Suprapubic skin (tissue), 4 donors: ENCODE measurements at regions not wholly inside any gene's neighbourhood (a gene's known extent, or its start where the extent isn't known, plus 50 kb on each side); places are given as distances from the start of the nearest gene placed in this dataset.
"Not testable (repeated sequence)": the region's sequence is repeated elsewhere in the genome, so short reads cannot be mapped to it uniquely, and the experiment has no call there.

Source experiments
- DNase-seq, 2 donors: peaks; one replicate each; pipeline ENCODE4 v3.0.0-alpha.2; 2019; ENCODE audit warnings: low spot score in 2 of 2
- H3K27ac ChIP-seq: fragments of 200-600 bp; sonication (generic); one replicate; pipeline ENCODE4 v1.5.1; 2019
- H3K27me3 ChIP-seq: fragments of 200-600 bp; sonication (generic); one replicate; pipeline ENCODE4 v1.5.1; 2019
- H3K36me3 ChIP-seq: fragments of 200-600 bp; sonication (generic); one replicate; pipeline ENCODE4 v1.5.1; 2019
- H3K4me1 ChIP-seq: fragments of 200-600 bp; sonication (generic); one replicate; pipeline ENCODE4 v1.5.1; 2019
- H3K4me3 ChIP-seq: fragments of 200-600 bp; sonication (generic); one replicate; pipeline ENCODE4 v1.5.1; 2019; ENCODE audit warnings: mild to moderate bottlenecking
- H3K9me3 ChIP-seq: fragments of 200-600 bp; sonication (generic); one replicate; pipeline ENCODE4 v1.5.1; 2019
- CTCF ChIP-seq, 2 donors: fragments of 200-600 bp in 1 of 2; fragments of 450-650 bp in 1 of 2; sonication (generic) in 1 of 2; IDR thresholded peaks; one replicate each; pipeline ENCODE4 v1.5.1; 2016 to 2019; ENCODE audit warnings: antibody characterized with exemption in 2 of 2, mild to moderate bottlenecking in 1 of 2, moderate library complexity in 1 of 2
- EP300 ChIP-seq: sonication (generic); formaldehyde crosslinking; IDR thresholded peaks from one replicate; pipeline ENCODE4 v1.6.1; 2017; ENCODE audit warnings: antibody characterized with exemption
- POLR2A ChIP-seq, 2 donors: fragments of 450-650 bp; IDR thresholded peaks; one replicate each; pipeline ENCODE4 v1.6.1; 2017; ENCODE audit warnings: antibody characterized with exemption in 2 of 2, mild to moderate bottlenecking in 2 of 2, moderate library complexity in 2 of 2
- POLR2AphosphoS5 ChIP-seq, 3 donors: sonication (generic); formaldehyde crosslinking; IDR thresholded peaks; one replicate each; pipeline ENCODE4 v1.6.1; 2017; ENCODE audit warnings: antibody characterized with exemption in 3 of 3
- WGBS: methylation state at CpG from one replicate; pipeline ENCODE4 v1.1.5; 2018; 5-methylcytosine and 5-hydroxymethylcytosine counted together

- no peaks in the 10 kb centered on the region for H3K27me3 ChIP-seq
- H3K4me3 ChIP-seq = no peak overlapping the region
- H3K27ac ChIP-seq = no peak overlapping the region
- H3K36me3 ChIP-seq = no peaks in the 10 kb centered on the region
- H3K9me3 ChIP-seq = no peaks in the 10 kb centered on the region
- WGBS = 84% methylated on average over 2 of the region's 3 CpGs
- DNase-seq = no peak
- no peak for TF ChIP-seq POLR2AphosphoS5 (IDR thresholded peaks at IDR 0.05)
- TF ChIP-seq POLR2A (IDR thresholded peaks at IDR 0.05) = no peak
- TF ChIP-seq EP300 = no peak
- no peak for TF ChIP-seq CTCF (IDR thresholded peaks at IDR 0.05)
- no peaks in the 10 kb centered on the region for H3K4me1 ChIP-seq
Observed at GRCh38 chr2:35454966-35455638, 900.5 kb upstream of the CRIM1 start.

- no peak overlapping the region for H3K4me3 ChIP-seq
- no peak for DNase-seq
- H3K27me3 ChIP-seq = no peaks in the 10 kb centered on the region
- no peaks in the 10 kb centered on the region for H3K36me3 ChIP-seq
- H3K27ac ChIP-seq = no peak overlapping the region
- H3K9me3 ChIP-seq = no peaks in the 10 kb centered on the region
- H3K4me1 ChIP-seq = no peaks in the 10 kb centered on the region
- no peak for TF ChIP-seq EP300
- TF ChIP-seq CTCF (IDR thresholded peaks at IDR 0.05) = no peak
- no peak for TF ChIP-seq POLR2A (IDR thresholded peaks at IDR 0.05)
- TF ChIP-seq POLR2AphosphoS5 (IDR thresholded peaks at IDR 0.05) = no peak
Observed at GRCh38 chr2:35447821-35448220, 907.8 kb upstream of the CRIM1 start.

GRCh38 chr2:35447215-35447614 is 908.4 kb upstream of the CRIM1 start:
- Histone ChIP-seq H3K9me3 (no peaks in the 10 kb centered on the region), H3K27ac (no peak overlapping the region), H3K27me3 (no peaks in the 10 kb centered on the region), H3K36me3 (no peaks in the 10 kb centered on the region), H3K4me3 (no peak overlapping the region), H3K4me1 (no peaks in the 10 kb centered on the region)
- DNase-seq = no peak
- TF ChIP-seq CTCF (IDR thresholded peaks at IDR 0.05) = no peak
- WGBS = 80% methylated on average over 5 of the region's 5 CpGs

GRCh38 chr2:35443087-35443486 is 912.5 kb upstream of the CRIM1 start:
- no peaks in the 10 kb centered on the region for H3K4me1 ChIP-seq
- no peak overlapping the region for H3K27ac ChIP-seq
- no peaks in the 10 kb centered on the region for H3K36me3 ChIP-seq
- H3K27me3 ChIP-seq = no peaks in the 10 kb centered on the region
- H3K4me3 ChIP-seq = no peak overlapping the region
- DNase-seq = no peak
- no peaks in the 10 kb centered on the region for H3K9me3 ChIP-seq
- TF ChIP-seq POLR2A (IDR thresholded peaks at IDR 0.05) = no peak
- no peak for TF ChIP-seq EP300

- not testable (repeated sequence) for DNase-seq, H3K27ac ChIP-seq, H3K36me3 ChIP-seq, H3K4me3 ChIP-seq, H3K27me3 ChIP-seq, H3K4me1 ChIP-seq, H3K9me3 ChIP-seq
- 89% methylated on average over 8 of the region's 9 CpGs for WGBS
Observed at GRCh38 chr2:35441575-35441974, 914.0 kb upstream of the CRIM1 start.

GRCh38 chr2:35440308-35440707 is 915.3 kb upstream of the CRIM1 start:
- H3K36me3 ChIP-seq, H3K27me3 ChIP-seq, H3K9me3 ChIP-seq, H3K27ac ChIP-seq, H3K4me1 ChIP-seq, DNase-seq, H3K4me3 ChIP-seq: not testable (repeated sequence)
- WGBS = 91% methylated on average over 10 of the region's 17 CpGs

- not testable (repeated sequence) for DNase-seq, H3K4me3 ChIP-seq, H3K27ac ChIP-seq, H3K27me3 ChIP-seq, H3K9me3 ChIP-seq, H3K4me1 ChIP-seq, H3K36me3 ChIP-seq
- 93% methylated on average over 5 of the region's 5 CpGs for WGBS
Observed at GRCh38 chr2:35436893-35437292, 918.7 kb upstream of the CRIM1 start.
